SK-N-SH treated with all-trans-retinoic acid at 6 μM for 48 hours (cell line): ENCODE measurements at regions not wholly inside any gene's neighbourhood (a gene's known extent, or its start where the extent isn't known, plus 50 kb on each side); places are given as distances from the start of the nearest gene placed in this dataset.

Source experiments
- ATAC-seq: fragments of 200-7000 bp; cut with Tn5 transposase; 3 replicates; pipeline ENCODE4 v1.9.1; 2020; ENCODE audit warnings: mild to moderate bottlenecking, moderate library complexity
- BACH2 ChIP-seq: fragments of 250-450 bp; sonication (Bioruptor Pico); IDR thresholded peaks from 2 replicates; pipeline ENCODE4 v1.9.0; 2021; ENCODE audit warnings: mild to moderate bottlenecking, borderline replicate concordance
- CREB5 ChIP-seq: fragments of 250-450 bp; sonication (Bioruptor Pico); IDR thresholded peaks from 2 replicates; pipeline ENCODE4 v1.5.1; 2020; ENCODE audit warnings: low read depth, mild to moderate bottlenecking, moderate library complexity
- CSDC2 ChIP-seq: fragments of 250-450 bp; sonication (Bioruptor Pico); IDR thresholded peaks from 2 replicates; pipeline ENCODE4 v1.5.0; 2020; ENCODE audit warnings: mild to moderate bottlenecking, moderate library complexity
- ESRRG ChIP-seq: fragments of 250-450 bp; sonication (Bioruptor Pico); IDR thresholded peaks from 2 replicates; pipeline ENCODE4 v1.6.1; 2021; ENCODE audit warnings: mild to moderate bottlenecking
- GLIS3 ChIP-seq: fragments of 250-450 bp; sonication (Bioruptor Pico); IDR thresholded peaks from 2 replicates; pipeline ENCODE4 v1.5.0; 2020; ENCODE audit warnings: mild to moderate bottlenecking, moderate library complexity
- ISL1 ChIP-seq: fragments of 250-450 bp; sonication (Bioruptor Pico); IDR thresholded peaks from 2 replicates; pipeline ENCODE4 v2.1.2; 2022; ENCODE audit warnings: mild to moderate bottlenecking, moderate library complexity
- OSR1 ChIP-seq: fragments of 250-450 bp; sonication (Bioruptor Pico); IDR thresholded peaks from 2 replicates; pipeline ENCODE4 v1.8.0; 2022; ENCODE audit warnings: moderate library complexity, mild to moderate bottlenecking, inconsistent platforms
- PATZ1 ChIP-seq: fragments of 250-450 bp; sonication (Bioruptor Pico); IDR thresholded peaks from 2 replicates; pipeline ENCODE4 v1.8.0; 2020; ENCODE audit warnings: mild to moderate bottlenecking, moderate library complexity, borderline replicate concordance
- POU6F1 ChIP-seq: fragments of 250-450 bp; sonication (Bioruptor Pico); IDR thresholded peaks from 2 replicates; pipeline ENCODE4 v1.8.0; 2021; ENCODE audit warnings: low read depth, mild to moderate bottlenecking, moderate library complexity, borderline replicate concordance
- PPARA ChIP-seq: fragments of 250-450 bp; sonication (Bioruptor Pico); IDR thresholded peaks from 2 replicates; pipeline ENCODE4 v1.5.0; 2020; ENCODE audit warnings: mild to moderate bottlenecking, borderline replicate concordance
- RARB ChIP-seq: fragments of 250-450 bp; sonication (Bioruptor Pico); IDR thresholded peaks from 2 replicates; pipeline ENCODE4 v1.8.0; 2021; ENCODE audit warnings: mild to moderate bottlenecking, moderate library complexity
- SNAI2 ChIP-seq: fragments of 250-450 bp; sonication (Bioruptor Pico); IDR thresholded peaks from 2 replicates; pipeline ENCODE4 v1.5.0; 2020; ENCODE audit warnings: mild to moderate bottlenecking, moderate library complexity
- TOX ChIP-seq: fragments of 250-450 bp; sonication (Bioruptor Pico); IDR thresholded peaks from 2 replicates; pipeline ENCODE4 v1.8.0; 2021; ENCODE audit warnings: mild to moderate bottlenecking, moderate library complexity, borderline replicate concordance
- TSHZ2 ChIP-seq: fragments of 250-450 bp; sonication (Bioruptor Pico); IDR thresholded peaks from 2 replicates; pipeline ENCODE4 v1.5.0; 2020; ENCODE audit warnings: mild to moderate bottlenecking, moderate library complexity
- ZC3H10 ChIP-seq: fragments of 250-450 bp; sonication (Bioruptor Pico); IDR thresholded peaks from 2 replicates; pipeline ENCODE4 v1.5.1; 2021; ENCODE audit warnings: mild to moderate bottlenecking, moderate library complexity
- ZFP3 ChIP-seq: fragments of 250-450 bp; sonication (Bioruptor Pico); IDR thresholded peaks from 2 replicates; pipeline ENCODE4 v1.5.0; 2020; ENCODE audit warnings: mild to moderate bottlenecking, moderate library complexity
- ZFP30 ChIP-seq: fragments of 450-650 bp; formaldehyde crosslinking; IDR thresholded peaks from 2 replicates; pipeline ENCODE4 v1.5.0; 2022; ENCODE audit warnings: mild to moderate bottlenecking, moderate library complexity
- ZNF565 ChIP-seq: fragments of 450-650 bp; formaldehyde crosslinking; conservative IDR thresholded peaks from 2 replicates; pipeline ENCODE4 v1.5.0; 2020; ENCODE audit warnings: low read depth, mild to moderate bottlenecking, moderate library complexity
- ZNF70 ChIP-seq: fragments of 450-650 bp; formaldehyde crosslinking; IDR thresholded peaks from 2 replicates; pipeline ENCODE4 v1.5.0; 2020; ENCODE audit warnings: mild to moderate bottlenecking, moderate library complexity
- ZNF8 ChIP-seq: fragments of 450-650 bp; formaldehyde crosslinking; IDR thresholded peaks from 2 replicates; pipeline ENCODE4 v1.5.0; 2020; ENCODE audit warnings: mild to moderate bottlenecking, moderate library complexity
- TF ChIP-seq, protein P1 (sequence below): fragments of 250-450 bp; sonication (Bioruptor Pico); IDR thresholded peaks from 2 replicates; pipeline ENCODE4 v1.5.1; 2021; ENCODE audit warnings: mild to moderate bottlenecking, moderate library complexity

DNA sequence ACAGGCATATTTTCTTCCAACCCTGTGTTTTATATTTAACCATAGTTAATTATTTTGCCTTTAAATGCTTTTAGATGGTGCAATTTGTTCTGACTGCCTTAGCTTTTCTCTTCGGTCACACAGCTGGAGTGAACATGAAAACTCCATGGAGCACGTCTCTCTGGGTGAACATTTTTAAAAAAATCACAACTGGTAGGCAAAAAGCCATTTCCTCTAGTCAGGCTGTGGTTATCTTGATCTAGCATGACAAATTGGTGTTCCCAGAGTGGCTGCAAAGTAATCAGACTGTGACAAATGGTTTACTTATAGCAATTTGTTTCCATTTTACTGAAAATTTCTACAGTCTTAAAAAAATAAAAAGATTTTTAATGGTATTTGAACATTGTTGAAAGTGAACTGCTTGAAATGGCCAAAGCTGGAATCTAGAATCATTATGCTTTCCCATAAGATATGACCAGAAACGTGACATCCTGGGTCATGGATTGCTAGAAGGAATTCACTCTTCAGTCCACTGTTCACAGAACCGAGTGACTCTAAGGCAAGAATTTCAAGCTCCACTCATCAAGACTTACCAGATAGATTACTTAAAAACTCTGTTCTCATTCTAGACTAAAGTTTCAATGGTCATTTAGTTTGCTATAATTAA is 703.6 kb downstream of the CPS1 start (continued):
- TF ChIP-seq CREB5 (no peak), PPARA (CRISPR knock-in tag) (no peak)
- TF ChIP-seq, all 23 proteins: peak for 0

DNA sequence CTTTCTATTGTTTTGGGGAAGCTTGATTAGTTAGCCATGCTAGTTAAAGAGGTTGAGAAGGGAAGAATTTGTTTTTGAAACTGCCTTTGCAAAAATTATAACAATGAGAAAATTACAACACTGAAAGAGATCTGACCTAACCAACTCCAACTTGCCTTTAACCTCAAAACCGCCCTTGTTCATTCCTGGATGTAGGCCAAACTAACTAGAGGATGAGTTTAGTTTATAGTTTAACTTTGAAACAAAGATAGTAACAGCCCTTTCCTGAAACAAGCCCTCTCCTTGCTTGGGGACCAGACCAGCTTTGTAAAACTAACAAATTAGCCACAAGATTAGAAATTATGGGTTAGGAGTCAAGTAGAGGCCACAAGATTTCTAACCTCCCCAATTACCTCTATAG is 713.9 kb downstream of the CPS1 start:
- ATAC-seq = no peak
- no peak for TF ChIP-seq BACH2
- TF ChIP-seq, all 23 proteins: peak for 0

GRCh38 chr2:211281430-211282073 is 725.2 kb downstream of the CPS1 start:
- TF ChIP-seq RARB = no peak
- no peak for TF ChIP-seq ZFP30 (CRISPR knock-in tag)
- no peak for TF ChIP-seq ZNF8 (CRISPR knock-in tag)
- no peak for TF ChIP-seq PATZ1 (CRISPR knock-in tag)
- no peak for TF ChIP-seq PPARA (CRISPR knock-in tag)
- TF ChIP-seq CREB5 = no peak
- no peak for TF ChIP-seq TOX (CRISPR knock-in tag)
- TF ChIP-seq ISL1 (CRISPR knock-in tag) = no peak
- no peak for TF ChIP-seq ZC3H10 (CRISPR knock-in tag)
- TF ChIP-seq OSR1 (CRISPR knock-in tag) = no peak
- TF ChIP-seq ZFP3 (CRISPR knock-in tag) = no peak
- TF ChIP-seq TSHZ2 (CRISPR knock-in tag) = no peak
- no peak for TF ChIP-seq CSDC2 (CRISPR knock-in tag)
- no peak for TF ChIP-seq ESRRG (CRISPR knock-in tag)
- no peak for TF ChIP-seq BACH2
- TF ChIP-seq ZNF70 (CRISPR knock-in tag) = no peak
- no peak for TF ChIP-seq ZNF565 (CRISPR knock-in tag)

DNA sequence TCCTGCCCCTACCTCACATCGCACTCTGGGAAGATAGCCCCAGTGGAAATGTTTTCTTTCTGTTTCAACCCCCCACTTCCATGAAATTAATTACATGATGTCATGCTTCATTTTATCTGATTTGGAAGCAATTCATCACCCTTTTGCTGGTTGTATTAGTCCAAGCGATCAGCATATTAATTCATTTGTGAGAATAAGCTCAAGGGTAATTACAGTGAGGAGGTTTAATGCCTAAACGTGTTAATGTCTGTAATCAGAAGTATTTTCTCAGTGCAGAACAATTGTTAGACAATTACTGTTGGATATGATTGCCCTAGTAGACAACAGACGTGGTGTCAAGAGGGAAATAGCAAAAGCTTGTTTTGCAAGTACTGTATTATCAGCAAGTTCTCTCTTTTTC is 746.3 kb downstream of the CPS1 start:
- TF ChIP-seq ZFP30 (CRISPR knock-in tag) (no peak), ZFP3 (CRISPR knock-in tag) (no peak), GLIS3 (CRISPR knock-in tag) (no peak), POU6F1 (CRISPR knock-in tag) (no peak), SNAI2 (CRISPR knock-in tag) (no peak), PPARA (CRISPR knock-in tag) (no peak), CREB5 (no peak), ZNF8 (CRISPR knock-in tag) (no peak), CSDC2 (CRISPR knock-in tag) (no peak)
- TF ChIP-seq, protein P1, sequence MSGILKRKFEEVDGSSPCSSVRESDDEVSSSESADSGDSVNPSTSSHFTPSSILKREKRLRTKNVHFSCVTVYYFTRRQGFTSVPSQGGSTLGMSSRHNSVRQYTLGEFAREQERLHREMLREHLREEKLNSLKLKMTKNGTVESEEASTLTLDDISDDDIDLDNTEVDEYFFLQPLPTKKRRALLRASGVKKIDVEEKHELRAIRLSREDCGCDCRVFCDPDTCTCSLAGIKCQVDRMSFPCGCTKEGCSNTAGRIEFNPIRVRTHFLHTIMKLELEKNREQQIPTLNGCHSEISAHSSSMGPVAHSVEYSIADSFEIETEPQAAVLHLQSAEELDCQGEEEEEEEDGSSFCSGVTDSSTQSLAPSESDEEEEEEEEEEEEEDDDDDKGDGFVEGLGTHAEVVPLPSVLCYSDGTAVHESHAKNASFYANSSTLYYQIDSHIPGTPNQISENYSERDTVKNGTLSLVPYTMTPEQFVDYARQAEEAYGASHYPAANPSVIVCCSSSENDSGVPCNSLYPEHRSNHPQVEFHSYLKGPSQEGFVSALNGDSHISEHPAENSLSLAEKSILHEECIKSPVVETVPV = no peak
- no peak for ATAC-seq

More at GRCh38 chr2:211281430-211282073, 725.2 kb downstream of the CPS1 start:
- no peak for ATAC-seq
